ENCODE measurements at regions not wholly inside any gene's neighbourhood (a gene's known extent, or its start where the extent isn't known, plus 50 kb on each side); places are given as distances from the start of the nearest gene placed in this dataset.

DNA sequence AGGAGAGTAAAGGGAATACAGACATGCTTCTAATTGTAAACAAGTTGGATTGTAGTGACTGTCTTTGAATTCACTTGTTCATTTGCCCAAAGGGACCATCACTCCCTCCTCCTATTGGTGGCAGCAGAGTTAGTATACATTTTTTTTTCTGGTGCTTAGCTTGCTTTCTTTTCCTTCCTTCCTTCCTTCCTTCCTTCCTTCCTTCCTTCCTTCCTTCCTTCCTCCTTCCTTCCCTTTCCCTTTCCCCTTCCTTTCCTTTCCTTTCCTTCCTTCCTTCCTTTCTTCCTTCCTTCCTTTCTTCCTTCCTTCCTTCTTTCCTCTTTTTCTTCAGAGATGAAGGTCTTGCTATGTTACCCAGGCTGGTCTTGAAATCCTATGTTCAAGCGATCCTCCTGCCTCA, 94.8 kb upstream of the ATP6AP2 start:
- no peak overlapping the region for H3K27ac ChIP-seq (ENCODE audit: insufficient read depth, low read depth, low read length, poor library complexity, severe bottlenecking)
- 82 to 95% methylated on average over 1 of the region's 1 CpG for WGBS, 2 experiments
- H3K27me3 ChIP-seq (ENCODE audit: control insufficient read depth, insufficient read depth, low read length, poor library complexity, severe bottlenecking): no peaks in the 10 kb centered on the region
- no peak overlapping the region for H3K4me3 ChIP-seq (ENCODE audit: insufficient read depth, low read depth, low read length)
- H3K36me3 ChIP-seq (ENCODE audit: control insufficient read depth, insufficient read depth, low read length): no peaks in the 10 kb centered on the region
- no peaks in the 10 kb centered on the region for H3K9me3 ChIP-seq (ENCODE audit: control insufficient read depth, low read length)
- peaks cover 10% of the 10 kb centered on the region for H3K4me1 ChIP-seq (ENCODE audit: control insufficient read depth, insufficient read depth, low read length)

DNA sequence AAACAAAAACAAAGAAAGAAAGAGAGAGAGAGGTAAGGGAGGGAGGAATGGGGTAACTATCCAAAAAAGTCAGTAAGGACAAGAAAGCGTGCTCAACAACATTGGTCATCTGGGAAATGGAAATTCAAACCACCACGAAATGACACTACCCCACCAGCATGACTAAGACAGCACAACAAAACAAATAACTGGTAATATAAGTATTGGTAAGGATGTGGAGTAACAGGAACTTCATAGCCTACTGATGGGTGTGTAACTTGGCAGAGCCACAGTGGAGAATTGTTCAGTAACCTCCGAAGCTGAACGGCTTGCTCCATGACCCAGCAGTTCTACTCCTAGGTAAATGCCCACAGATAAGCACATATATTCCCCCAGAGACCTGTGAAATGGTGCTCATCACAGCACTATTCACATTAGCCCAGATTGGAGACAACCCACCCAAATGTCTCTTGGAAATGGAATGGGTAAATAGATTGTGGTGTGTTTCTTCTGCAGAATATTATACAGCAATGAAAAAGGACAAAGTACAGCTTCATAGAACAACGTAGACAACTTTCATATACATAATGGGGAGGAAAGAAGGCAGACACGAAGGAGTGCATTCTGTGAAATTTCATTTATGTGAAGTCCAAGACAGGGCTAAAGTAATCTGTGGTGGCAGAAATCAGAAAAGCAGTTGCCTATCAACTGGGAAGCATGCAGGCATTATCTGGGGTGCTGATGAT, 95.5 kb upstream of the ATP6AP2 start:
- peaks cover 7% of the 10 kb centered on the region for H3K4me1 ChIP-seq (ENCODE audit: control insufficient read depth, insufficient read depth, low read length)
- no peaks in the 10 kb centered on the region for H3K27me3 ChIP-seq (ENCODE audit: control insufficient read depth, insufficient read depth, low read length, poor library complexity, severe bottlenecking)
- no peak overlapping the region for H3K4me3 ChIP-seq (ENCODE audit: insufficient read depth, low read depth, low read length)
- no peak overlapping the region for H3K27ac ChIP-seq (ENCODE audit: insufficient read depth, low read depth, low read length, poor library complexity, severe bottlenecking)
- WGBS, 2 experiments: 90 to 98% methylated on average over 3 to 4 of the region's 6 CpGs
- no peaks in the 10 kb centered on the region for H3K9me3 ChIP-seq (ENCODE audit: control insufficient read depth, low read length)
- H3K36me3 ChIP-seq (ENCODE audit: control insufficient read depth, insufficient read depth, low read length): no peaks in the 10 kb centered on the region

DNA sequence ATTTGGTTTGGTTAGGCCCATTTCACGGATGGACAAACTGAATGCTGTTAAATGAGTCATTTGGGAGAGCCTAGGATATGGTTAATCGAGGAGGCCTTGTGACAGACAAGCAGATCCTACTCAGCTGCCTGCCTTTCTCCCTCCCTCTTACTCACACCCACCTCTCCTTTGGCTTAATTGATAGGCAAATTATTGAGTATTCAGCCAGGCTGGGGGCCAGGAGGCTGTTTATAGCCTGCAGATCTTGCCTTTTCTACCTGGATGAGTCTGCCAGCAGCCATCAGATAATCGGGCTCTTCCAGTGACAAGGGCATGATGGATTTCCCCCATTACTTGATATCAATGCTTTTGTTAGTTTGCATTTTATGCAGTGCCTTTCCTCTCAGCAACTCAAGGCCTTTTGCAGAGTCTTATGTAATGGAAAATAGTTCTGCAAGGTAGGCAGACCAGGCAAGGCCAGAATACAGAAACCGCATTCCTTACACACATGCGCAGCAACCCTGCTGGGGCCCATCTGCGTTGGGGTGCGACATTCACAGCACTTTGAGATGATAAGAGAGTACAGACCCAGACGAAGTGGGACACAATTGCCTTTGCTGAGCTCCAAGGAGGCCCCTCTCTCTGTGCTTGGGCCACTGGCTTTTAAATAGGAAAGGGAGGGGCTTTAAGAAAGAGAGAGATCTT, 96.2 kb upstream of the ATP6AP2 start:
- Histone ChIP-seq H3K36me3 (ENCODE audit: control insufficient read depth, insufficient read depth, low read length) (no peaks in the 10 kb centered on the region), H3K9me3 (ENCODE audit: control insufficient read depth, low read length) (no peaks in the 10 kb centered on the region), H3K27ac (ENCODE audit: insufficient read depth, low read depth, low read length, poor library complexity, severe bottlenecking) (no peak overlapping the region), H3K4me1 (ENCODE audit: control insufficient read depth, insufficient read depth, low read length) (peaks cover 7% of the 10 kb centered on the region), H3K27me3 (ENCODE audit: control insufficient read depth, insufficient read depth, low read length, poor library complexity, severe bottlenecking) (no peaks in the 10 kb centered on the region), H3K4me3 (ENCODE audit: insufficient read depth, low read depth, low read length) (no peak overlapping the region)
- WGBS, 2 experiments: 32 to 54% methylated on average over 7 of the region's 8 CpGs

DNA sequence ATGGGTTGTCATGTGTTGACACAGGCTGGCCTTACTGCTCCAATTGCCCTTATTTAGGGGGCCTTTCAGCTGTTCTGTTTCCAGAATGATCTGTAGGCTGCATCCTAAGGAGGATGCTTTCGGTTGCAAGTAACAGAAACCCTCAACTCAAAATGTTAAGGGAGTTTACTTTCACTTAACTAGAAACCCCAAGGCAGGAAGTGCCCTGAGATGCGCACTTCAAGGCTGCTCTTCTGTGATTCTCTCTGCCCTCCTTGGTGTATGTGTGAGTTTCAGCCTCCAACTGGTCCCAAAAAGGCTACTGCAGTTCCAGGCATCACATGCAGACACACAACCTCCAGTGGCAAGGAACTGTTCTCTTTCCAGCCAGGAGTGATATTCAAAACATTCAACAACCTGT, 97.3 kb upstream of the ATP6AP2 start:
- H3K4me3 ChIP-seq (ENCODE audit: insufficient read depth, low read depth, low read length): no peak overlapping the region
- H3K27ac ChIP-seq (ENCODE audit: insufficient read depth, low read depth, low read length, poor library complexity, severe bottlenecking): no peak overlapping the region
- H3K27me3 ChIP-seq (ENCODE audit: control insufficient read depth, insufficient read depth, low read length, poor library complexity, severe bottlenecking): no peaks in the 10 kb centered on the region
- H3K36me3 ChIP-seq (ENCODE audit: control insufficient read depth, insufficient read depth, low read length): no peaks in the 10 kb centered on the region
- peaks cover 7% of the 10 kb centered on the region for H3K4me1 ChIP-seq (ENCODE audit: control insufficient read depth, insufficient read depth, low read length)
- 83 to 95% methylated on average over 2 of the region's 2 CpGs for WGBS, 2 experiments
- no peaks in the 10 kb centered on the region for H3K9me3 ChIP-seq (ENCODE audit: control insufficient read depth, low read length)

DNA sequence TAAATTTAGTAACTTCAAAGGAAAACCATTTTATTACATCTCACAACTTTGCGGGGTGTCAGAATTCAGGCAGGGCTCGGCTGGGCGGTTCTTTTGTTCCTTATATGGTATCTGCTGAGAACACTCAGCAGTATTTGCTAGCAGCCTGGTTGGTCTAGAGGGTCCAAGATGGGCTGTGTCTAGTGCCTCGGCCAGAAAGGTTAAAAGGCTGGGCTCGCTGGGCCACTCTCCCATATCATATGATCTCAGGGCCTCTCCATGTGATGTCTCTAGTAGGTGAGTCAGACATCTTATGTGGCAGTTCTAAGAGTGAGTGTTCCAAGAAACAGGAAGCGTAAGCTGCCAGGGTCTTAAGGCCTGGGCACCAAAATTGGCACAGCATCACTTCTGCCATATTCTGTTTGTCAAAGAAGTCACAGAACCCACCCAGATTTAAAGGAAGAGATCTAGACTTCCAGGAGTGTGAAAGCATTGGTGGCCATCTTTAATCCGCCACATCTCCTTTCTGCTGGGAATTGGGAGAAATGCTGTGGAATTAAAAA, 100.9 kb upstream of the ATP6AP2 start:
- H3K27ac ChIP-seq (ENCODE audit: insufficient read depth, low read depth, low read length, poor library complexity, severe bottlenecking): no peak overlapping the region
- WGBS, 2 experiments: 89 to 97% methylated on average over 5 to 6 of the region's 7 CpGs
- H3K4me3 ChIP-seq (ENCODE audit: insufficient read depth, low read depth, low read length): no peak overlapping the region
- H3K27me3 ChIP-seq (ENCODE audit: control insufficient read depth, insufficient read depth, low read length, poor library complexity, severe bottlenecking): no peaks in the 10 kb centered on the region
- H3K4me1 ChIP-seq (ENCODE audit: control insufficient read depth, insufficient read depth, low read length): peaks cover 13% of the 10 kb centered on the region
- no peaks in the 10 kb centered on the region for H3K36me3 ChIP-seq (ENCODE audit: control insufficient read depth, insufficient read depth, low read length)
- no peaks in the 10 kb centered on the region for H3K9me3 ChIP-seq (ENCODE audit: control insufficient read depth, low read length)

DNA sequence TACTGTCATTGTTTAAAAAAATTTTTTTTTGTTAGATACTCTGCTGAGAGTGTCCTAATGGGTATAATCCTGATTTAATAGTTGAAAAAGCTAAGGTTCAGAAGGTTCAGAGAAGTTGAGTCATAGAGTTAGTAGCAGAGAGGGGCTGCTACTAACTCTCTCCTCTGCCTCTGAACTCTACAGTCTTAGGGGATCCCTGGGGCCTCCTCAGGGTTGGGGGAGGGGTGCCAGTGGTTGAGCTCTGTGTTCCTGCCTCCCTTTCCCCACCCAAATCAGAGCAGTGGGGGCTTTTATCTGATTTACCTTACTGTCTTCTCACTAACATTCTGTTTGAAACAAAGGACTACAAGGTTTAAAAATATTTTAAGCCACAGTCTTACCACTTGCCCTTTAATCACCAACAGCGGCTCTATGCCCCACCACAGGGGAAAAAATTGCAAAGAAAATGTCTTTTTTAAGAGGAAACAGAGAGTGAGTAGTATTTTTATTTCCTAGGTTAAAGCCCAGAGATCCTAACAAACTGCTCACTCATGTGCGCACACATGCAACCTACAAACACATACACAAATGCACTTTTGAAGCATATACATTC, 102.2 kb upstream of the ATP6AP2 start:
- no peak overlapping the region for H3K4me3 ChIP-seq (ENCODE audit: insufficient read depth, low read depth, low read length)
- WGBS, 2 experiments: 98 to 100% methylated on average over 1 to 2 of the region's 2 CpGs
- no peaks in the 10 kb centered on the region for H3K9me3 ChIP-seq (ENCODE audit: control insufficient read depth, low read length)
- no peaks in the 10 kb centered on the region for H3K27me3 ChIP-seq (ENCODE audit: control insufficient read depth, insufficient read depth, low read length, poor library complexity, severe bottlenecking)
- H3K4me1 ChIP-seq (ENCODE audit: control insufficient read depth, insufficient read depth, low read length): peaks cover 11% of the 10 kb centered on the region
- no peak overlapping the region for H3K27ac ChIP-seq (ENCODE audit: insufficient read depth, low read depth, low read length, poor library complexity, severe bottlenecking)
- H3K36me3 ChIP-seq (ENCODE audit: control insufficient read depth, insufficient read depth, low read length): no peaks in the 10 kb centered on the region

DNA sequence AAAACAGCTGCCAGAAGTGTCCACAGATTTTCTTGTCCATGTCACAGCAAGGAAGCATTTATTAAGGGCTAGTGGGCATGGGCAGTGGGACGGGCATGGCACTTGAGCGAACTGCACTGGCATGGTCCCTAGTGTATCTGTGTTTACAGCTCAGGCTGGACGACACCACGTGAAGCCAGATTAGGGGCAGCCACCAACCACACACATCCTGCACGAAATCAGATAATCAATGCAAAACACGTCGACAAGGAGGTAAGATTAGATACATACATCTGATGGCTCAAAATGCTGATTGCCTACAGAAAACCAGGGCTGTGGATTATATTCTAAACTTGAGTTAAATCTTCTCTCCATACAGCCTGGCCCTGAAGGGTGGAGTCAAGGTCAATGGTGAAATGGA, 103.8 kb upstream of the ATP6AP2 start:
- no peak overlapping the region for H3K27ac ChIP-seq (ENCODE audit: insufficient read depth, low read depth, low read length, poor library complexity, severe bottlenecking)
- H3K27me3 ChIP-seq (ENCODE audit: control insufficient read depth, insufficient read depth, low read length, poor library complexity, severe bottlenecking): no peaks in the 10 kb centered on the region
- peaks cover 15% of the 10 kb centered on the region for H3K4me1 ChIP-seq (ENCODE audit: control insufficient read depth, insufficient read depth, low read length)
- H3K36me3 ChIP-seq (ENCODE audit: control insufficient read depth, insufficient read depth, low read length): no peaks in the 10 kb centered on the region
- no peak overlapping the region for H3K4me3 ChIP-seq (ENCODE audit: insufficient read depth, low read depth, low read length)
- H3K9me3 ChIP-seq (ENCODE audit: control insufficient read depth, low read length): no peaks in the 10 kb centered on the region
- WGBS, 2 experiments: 89 to 91% methylated on average over 6 to 7 of the region's 7 CpGs

DNA sequence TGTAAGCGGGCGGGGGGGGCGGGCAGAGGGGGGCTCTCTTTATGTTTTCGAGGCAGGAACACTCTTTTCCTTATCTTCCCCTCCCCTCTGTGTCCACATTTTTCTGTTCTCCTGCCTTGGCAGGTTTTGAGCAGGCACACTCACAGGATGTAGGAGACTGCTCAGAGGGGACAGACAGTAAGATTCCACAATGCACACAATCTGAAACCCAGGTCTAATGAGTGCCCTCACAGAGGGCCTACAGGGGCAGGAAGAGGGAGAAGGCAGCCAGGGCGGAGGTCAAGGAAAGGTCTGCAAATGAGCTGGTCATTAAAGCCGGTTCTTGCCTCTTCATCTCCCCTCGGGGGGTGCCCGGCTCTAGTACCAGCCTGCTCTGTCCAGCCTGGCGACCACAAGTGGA, 106.1 kb upstream of the ATP6AP2 start:
- H3K4me3 ChIP-seq (ENCODE audit: insufficient read depth, low read depth, low read length): no peak overlapping the region
- H3K27ac ChIP-seq (ENCODE audit: insufficient read depth, low read depth, low read length, poor library complexity, severe bottlenecking): no peak overlapping the region
- H3K4me1 ChIP-seq (ENCODE audit: control insufficient read depth, insufficient read depth, low read length): peaks cover 15% of the 10 kb centered on the region
- no peaks in the 10 kb centered on the region for H3K9me3 ChIP-seq (ENCODE audit: control insufficient read depth, low read length)
- 27 to 29% methylated on average over 9 of the region's 9 CpGs for WGBS, 2 experiments
- H3K36me3 ChIP-seq (ENCODE audit: control insufficient read depth, insufficient read depth, low read length): no peaks in the 10 kb centered on the region
- H3K27me3 ChIP-seq (ENCODE audit: control insufficient read depth, insufficient read depth, low read length, poor library complexity, severe bottlenecking): no peaks in the 10 kb centered on the region

DNA sequence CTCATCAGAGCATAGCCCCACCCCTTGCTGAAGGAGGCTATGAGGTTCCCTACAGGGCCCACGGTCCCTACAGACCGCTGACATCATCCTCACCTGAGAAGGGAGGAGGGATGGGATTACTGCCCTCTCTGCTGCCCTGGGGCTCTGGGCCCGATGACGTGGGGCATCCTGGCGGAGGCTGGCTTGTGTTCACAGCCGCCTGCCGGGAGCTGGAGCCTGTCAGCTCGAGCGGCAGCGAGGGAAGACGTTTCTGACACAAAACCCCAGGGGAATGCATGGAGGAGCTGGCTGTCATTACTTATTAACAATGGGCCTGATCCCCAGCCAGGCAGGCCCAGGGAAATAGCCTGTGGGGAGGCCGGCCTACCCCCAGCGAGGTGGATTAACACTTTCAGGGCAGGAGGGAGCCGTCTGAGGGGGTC, 106.6 kb upstream of the ATP6AP2 start:
- WGBS, 2 experiments: 0% methylated on average over 14 of the region's 14 CpGs
- H3K36me3 ChIP-seq (ENCODE audit: control insufficient read depth, insufficient read depth, low read length): no peaks in the 10 kb centered on the region
- peaks cover 15% of the 10 kb centered on the region for H3K4me1 ChIP-seq (ENCODE audit: control insufficient read depth, insufficient read depth, low read length)
- H3K27ac ChIP-seq (ENCODE audit: insufficient read depth, low read depth, low read length, poor library complexity, severe bottlenecking): peak overlapping the region; percentile 74
- H3K9me3 ChIP-seq (ENCODE audit: control insufficient read depth, low read length): no peaks in the 10 kb centered on the region
- H3K4me3 ChIP-seq (ENCODE audit: insufficient read depth, low read depth, low read length): no peak overlapping the region
- no peaks in the 10 kb centered on the region for H3K27me3 ChIP-seq (ENCODE audit: control insufficient read depth, insufficient read depth, low read length, poor library complexity, severe bottlenecking)

DNA sequence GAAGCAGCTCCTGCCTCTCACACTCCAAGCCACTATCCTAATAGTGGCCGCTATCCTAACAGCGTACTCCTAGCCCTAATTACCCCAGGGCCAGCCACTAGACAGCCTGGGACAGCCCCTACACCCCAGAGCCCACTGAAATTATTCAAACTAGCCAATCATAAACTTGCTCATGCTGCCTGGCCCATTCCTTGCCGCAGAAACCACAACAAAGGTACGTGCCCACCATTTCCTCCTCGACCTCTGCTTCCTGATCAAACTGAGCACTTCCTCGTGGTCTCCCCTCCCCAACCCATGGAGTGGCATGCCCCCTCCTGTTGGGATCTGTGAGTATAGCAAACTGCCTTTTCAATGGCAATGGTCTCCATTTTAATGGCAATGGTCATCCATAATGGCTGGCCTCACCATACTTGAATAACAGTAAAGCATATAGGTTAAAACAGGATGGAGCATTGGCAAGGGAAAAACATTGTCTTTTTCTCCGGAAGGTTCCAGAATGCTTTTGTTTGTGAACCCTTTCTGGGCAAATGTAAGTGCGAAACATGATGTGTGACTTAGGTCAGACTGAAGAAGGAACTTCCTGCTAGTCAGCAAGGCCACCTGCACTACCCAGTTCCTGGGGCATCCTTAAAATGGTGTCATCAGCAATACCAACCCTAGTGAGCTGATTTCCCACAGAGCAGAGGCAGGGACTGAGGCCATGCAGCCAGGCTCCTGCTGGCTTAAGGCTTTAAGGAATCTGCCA, 107.1 kb upstream of the ATP6AP2 start:
- Histone ChIP-seq H3K4me3 (ENCODE audit: insufficient read depth, low read depth, low read length) (no peak overlapping the region), H3K27me3 (ENCODE audit: control insufficient read depth, insufficient read depth, low read length, poor library complexity, severe bottlenecking) (no peaks in the 10 kb centered on the region), H3K27ac (ENCODE audit: insufficient read depth, low read depth, low read length, poor library complexity, severe bottlenecking) (peak overlapping the region; percentile 74), H3K4me1 (ENCODE audit: control insufficient read depth, insufficient read depth, low read length) (peaks cover 15% of the 10 kb centered on the region), H3K9me3 (ENCODE audit: control insufficient read depth, low read length) (no peaks in the 10 kb centered on the region), H3K36me3 (ENCODE audit: control insufficient read depth, insufficient read depth, low read length) (no peaks in the 10 kb centered on the region)
- 66 to 75% methylated on average over 8 of the region's 8 CpGs for WGBS, 2 experiments
